MM.1S (cell line): ENCODE measurements at regions not wholly inside any gene's neighbourhood (a gene's known extent, or its start where the extent isn't known, plus 50 kb on each side); places are given as distances from the start of the nearest gene placed in this dataset.

ENCODE experiments used
- DNase-seq: peaks from one replicate; pipeline ENCODE4 v3.0.0-alpha.2; 2015
- H2AFZ ChIP-seq: fragments of 300-600 bp; sonication (generic); 2 replicates; pipeline ENCODE4 v1.6.0; 2016; ENCODE audit warnings: antibody characterized with exemption, low read length
- H3F3A ChIP-seq: fragments of 300-600 bp; sonication (generic); 2 replicates; pipeline ENCODE4 v1.6.1; 2016; ENCODE audit warnings: mild to moderate bottlenecking, antibody characterized with exemption, low read length, moderate library complexity, mixed read lengths; ENCODE audit not compliant: insufficient read depth
- H3K27ac ChIP-seq: fragments of 300-600 bp; sonication (generic); 2 replicates; pipeline ENCODE4 v1.5.1; 2016; ENCODE audit warnings: mild to moderate bottlenecking, low read length
- H3K27me3 ChIP-seq: fragments of 300-600 bp; sonication (generic); replicated peaks from 2 replicates; pipeline ENCODE4 v1.6.0; 2016; ENCODE audit warnings: low read length; ENCODE audit not compliant: insufficient read depth
- H3K36me3 ChIP-seq: fragments of 300-600 bp; sonication (generic); replicated peaks from 2 replicates; pipeline ENCODE4 v1.6.1; 2016; ENCODE audit warnings: mild to moderate bottlenecking, low read length, mixed read lengths; ENCODE audit not compliant: insufficient read depth
- H3K4me1 ChIP-seq: fragments of 300-600 bp; sonication (generic); 2 replicates; pipeline ENCODE4 v1.6.1; 2016; ENCODE audit warnings: low read length, mixed read lengths
- H3K4me2 ChIP-seq: fragments of 300-600 bp; sonication (generic); 2 replicates; pipeline ENCODE4 v1.6.0; 2016; ENCODE audit warnings: low read depth, low read length
- H3K4me3 ChIP-seq: fragments of 300-600 bp; sonication (generic); 2 replicates; pipeline ENCODE4 v1.5.1; 2016; ENCODE audit warnings: low read length, mixed read lengths
- H3K79me2 ChIP-seq: fragments of 300-600 bp; sonication (generic); 2 replicates; pipeline ENCODE4 v1.6.1; 2016; ENCODE audit warnings: mixed run types, low read length, mixed read lengths
- H3K9ac ChIP-seq: fragments of 300-600 bp; sonication (generic); 2 replicates; pipeline ENCODE4 v1.6.1; 2016; ENCODE audit warnings: low read length, mixed read lengths
- H3K9me2 ChIP-seq: fragments of 300-600 bp; sonication (generic); replicated peaks from 2 replicates; pipeline ENCODE4 v1.6.1; 2016; ENCODE audit warnings: mild to moderate bottlenecking, low read length, mixed read lengths; ENCODE audit not compliant: insufficient read depth
- H3K9me3 ChIP-seq: fragments of 300-600 bp; sonication (generic); replicated peaks from 2 replicates; pipeline ENCODE4 v1.6.1; 2016; ENCODE audit warnings: mild to moderate bottlenecking, low read length, mixed read lengths; ENCODE audit not compliant: insufficient read depth
- H4K20me1 ChIP-seq: fragments of 300-600 bp; sonication (generic); 2 replicates; pipeline ENCODE4 v1.6.1; 2016; ENCODE audit warnings: mild to moderate bottlenecking, low read length, moderate library complexity, mixed read lengths; ENCODE audit not compliant: insufficient read depth
- EZH2 ChIP-seq: fragments of 300-600 bp; sonication (generic); optimal IDR thresholded peaks from 2 replicates; pipeline ENCODE3; 2017; ENCODE audit warnings: low read depth, mild to moderate bottlenecking, antibody characterized with exemption, low read length, mixed read lengths
- EZH2phosphoT487 ChIP-seq: fragments of 300-600 bp; sonication (generic); IDR thresholded peaks from 2 replicates; pipeline ENCODE4 v1.6.1; 2018; ENCODE audit warnings: antibody characterized with exemption, low read length
- TF ChIP-seq, protein P1 (sequence below): fragments of 300-600 bp; sonication (generic); IDR thresholded peaks from 2 replicates; pipeline ENCODE4 v1.5.1; 2016; ENCODE audit warnings: antibody characterized with exemption, low read length, mixed read lengths

DNA sequence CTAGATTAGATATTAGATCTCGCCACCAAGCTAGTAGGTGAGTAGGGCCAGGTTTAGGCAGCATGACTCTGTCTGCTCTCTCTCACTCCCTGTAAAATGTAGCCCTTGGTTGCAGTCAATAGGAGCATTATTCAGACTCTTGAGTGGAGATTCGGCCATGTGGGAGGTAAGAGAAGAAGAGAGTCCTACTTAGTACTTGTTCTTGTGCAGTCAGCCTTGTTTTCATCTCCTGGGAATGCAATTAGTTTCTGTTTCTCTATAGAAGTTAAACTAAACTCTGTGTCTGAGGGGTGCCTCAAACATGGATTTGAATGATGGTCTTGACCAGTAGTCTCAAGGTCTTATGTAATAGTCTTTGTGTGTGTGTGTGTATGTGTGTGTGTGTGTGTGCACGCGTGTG is 229.5 kb upstream of the DPH6 start:
- H2AFZ ChIP-seq = no peak overlapping the region
- H3K9ac ChIP-seq = no peak overlapping the region
- H3K36me3 ChIP-seq = no peaks in the 10 kb centered on the region
- H3K27me3 ChIP-seq = no peaks in the 10 kb centered on the region
- no peaks in the 10 kb centered on the region for H3K9me3 ChIP-seq
- H4K20me1 ChIP-seq = no peaks in the 10 kb centered on the region
- H3K27ac ChIP-seq = no peak overlapping the region
- DNase-seq = no peak
- H3K4me2 ChIP-seq = no peak overlapping the region
- no peaks in the 10 kb centered on the region for H3F3A ChIP-seq
- H3K4me3 ChIP-seq = no peak overlapping the region
- no peaks in the 10 kb centered on the region for H3K79me2 ChIP-seq
- H3K9me2 ChIP-seq = no peaks in the 10 kb centered on the region
- TF ChIP-seq, protein P1, sequence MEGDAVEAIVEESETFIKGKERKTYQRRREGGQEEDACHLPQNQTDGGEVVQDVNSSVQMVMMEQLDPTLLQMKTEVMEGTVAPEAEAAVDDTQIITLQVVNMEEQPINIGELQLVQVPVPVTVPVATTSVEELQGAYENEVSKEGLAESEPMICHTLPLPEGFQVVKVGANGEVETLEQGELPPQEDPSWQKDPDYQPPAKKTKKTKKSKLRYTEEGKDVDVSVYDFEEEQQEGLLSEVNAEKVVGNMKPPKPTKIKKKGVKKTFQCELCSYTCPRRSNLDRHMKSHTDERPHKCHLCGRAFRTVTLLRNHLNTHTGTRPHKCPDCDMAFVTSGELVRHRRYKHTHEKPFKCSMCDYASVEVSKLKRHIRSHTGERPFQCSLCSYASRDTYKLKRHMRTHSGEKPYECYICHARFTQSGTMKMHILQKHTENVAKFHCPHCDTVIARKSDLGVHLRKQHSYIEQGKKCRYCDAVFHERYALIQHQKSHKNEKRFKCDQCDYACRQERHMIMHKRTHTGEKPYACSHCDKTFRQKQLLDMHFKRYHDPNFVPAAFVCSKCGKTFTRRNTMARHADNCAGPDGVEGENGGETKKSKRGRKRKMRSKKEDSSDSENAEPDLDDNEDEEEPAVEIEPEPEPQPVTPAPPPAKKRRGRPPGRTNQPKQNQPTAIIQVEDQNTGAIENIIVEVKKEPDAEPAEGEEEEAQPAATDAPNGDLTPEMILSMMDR = no peak
- TF ChIP-seq EZH2phosphoT487 (no peak), EZH2 (no peak)
- H3K4me1 ChIP-seq = no peaks in the 10 kb centered on the region

- Histone ChIP-seq H3K9ac (no peak overlapping the region), H3K4me2 (no peak overlapping the region), H3K4me3 (no peak overlapping the region), H3K9me3 (no peaks in the 10 kb centered on the region), H3K79me2 (no peaks in the 10 kb centered on the region), H3K27ac (no peak overlapping the region), H3K4me1 (no peaks in the 10 kb centered on the region), H4K20me1 (no peaks in the 10 kb centered on the region), H2AFZ (no peak overlapping the region), H3K36me3 (no peaks in the 10 kb centered on the region), H3K9me2 (no peaks in the 10 kb centered on the region), H3K27me3 (no peaks in the 10 kb centered on the region), H3F3A (no peaks in the 10 kb centered on the region)
- TF ChIP-seq EZH2 = no peak
- no peak for TF ChIP-seq EZH2phosphoT487
- TF ChIP-seq, protein P1 = no peak
- DNase-seq = no peak
Observed at GRCh38 chr15:35777061-35777460, 231.1 kb upstream of the DPH6 start.

GRCh38 chr15:35783203-35783602 is 237.2 kb upstream of the DPH6 start:
- no peak for TF ChIP-seq EZH2
- TF ChIP-seq, protein P1 = no peak
- no peak for TF ChIP-seq EZH2phosphoT487
- Histone ChIP-seq H3K36me3 (no peaks in the 10 kb centered on the region), H3K4me1 (no peaks in the 10 kb centered on the region), H2AFZ (no peak overlapping the region), H3K9me3 (no peaks in the 10 kb centered on the region), H3K9ac (no peak overlapping the region), H3K27ac (no peak overlapping the region), H3K79me2 (no peaks in the 10 kb centered on the region), H3F3A (no peaks in the 10 kb centered on the region), H3K27me3 (no peaks in the 10 kb centered on the region), H3K4me2 (no peak overlapping the region), H3K4me3 (no peak overlapping the region), H4K20me1 (no peaks in the 10 kb centered on the region), H3K9me2 (no peaks in the 10 kb centered on the region)
- no peak for DNase-seq
